Activated CD8-positive, alpha-beta T cell treated with anti-CD3 and anti-CD28 coated beads, Interleukin-2, amount 10 ng/mL, durations not matched to agents 7 days and 5 days (primary cell): ENCODE measurements at regions not wholly inside any gene's neighbourhood (a gene's known extent, or its start where the extent isn't known, plus 50 kb on each side); places are given as distances from the start of the nearest gene placed in this dataset.
"Not testable (repeated sequence)": the region's sequence is repeated elsewhere in the genome, so short reads cannot be mapped to it uniquely, and the experiment has no call there.

Experiments used
- ATAC-seq: fragments of 150-1000 bp; cut with Tn5 transposase; one replicate; pipeline ENCODE4 v1.10.0; 2021; ENCODE audit warnings: moderate library complexity
- CTCF ChIA-PET: fragments of 350-600 bp; sonication (Branson Sonifier 250); formaldehyde crosslinking; loops from one replicate; lab custom pipeline; 2021; ENCODE audit warnings: antibody characterized with exemption; lab: Charles Lee
- POLR2A ChIA-PET: fragments of 350-600 bp; sonication (Branson Sonifier 250); formaldehyde crosslinking; loops from one replicate; lab custom pipeline; 2021; ENCODE audit warnings: antibody characterized with exemption; lab: Charles Lee
- DNase-seq: peaks from one replicate; pipeline ENCODE4 v3.0.0-alpha.2; 2020
- H3K27ac Mint-ChIP-seq: one replicate; pipeline ENCODE4 v1.8.0; 2021; ENCODE audit warnings: mild to moderate bottlenecking, mixed read lengths
- H3K27me3 Mint-ChIP-seq: one replicate; pipeline ENCODE4 v1.8.0; 2021; ENCODE audit warnings: low read depth, mixed read lengths
- H3K36me3 Mint-ChIP-seq: one replicate; pipeline ENCODE4 v1.8.0; 2021; ENCODE audit warnings: low read depth, mixed read lengths
- H3K4me1 Mint-ChIP-seq: one replicate; pipeline ENCODE4 v1.8.0; 2021; ENCODE audit warnings: low read depth, mixed read lengths
- H3K4me3 Mint-ChIP-seq: one replicate; pipeline ENCODE4 v1.8.0; 2021; ENCODE audit warnings: mild to moderate bottlenecking, mixed read lengths
- H3K9me3 Mint-ChIP-seq: one replicate; pipeline ENCODE4 v1.8.0; 2022; ENCODE audit warnings: mixed read lengths; ENCODE audit not compliant: insufficient read depth

GRCh38 chr6:26187292-26187691, 100.1 kb downstream of the HFE start:
- ATAC-seq (no peak), DNase-seq (peak; percentile 14)
- peak overlapping the region; percentile 84 for H3K4me3 Mint-ChIP-seq
- ChIA-PET POLR2A (interaction anchor here (1.0 to 30.7 kb wide), 13 partner anchors 9 to 1706 kb away, joined by 3 to 2224 read pairs (median 63); a partner anchor contains a TSS), CTCF (interaction anchor here (1.0 to 1.6 kb wide), 4 partner anchors 9 to 18 kb away, joined by 3 to 6 read pairs (median 4); no protein-coding TSS in a partner anchor)
- H3K36me3 Mint-ChIP-seq, result peaks cover 12% of the 10 kb centered on the region
- peaks cover 2% of the 10 kb centered on the region for H3K27me3 Mint-ChIP-seq
- H3K27ac Mint-ChIP-seq, result peak overlapping the region; percentile 97
- H3K9me3 Mint-ChIP-seq, result no peaks in the 10 kb centered on the region
- H3K4me1 Mint-ChIP-seq, result peaks cover 73% of the 10 kb centered on the region

- POLR2A ChIA-PET, result interaction anchor here (0.7 to 30.7 kb wide), 38 partner anchors 8 to 1705 kb away, joined by 3 to 2224 read pairs (median 8); partner anchors contain the start of gene HFE
- DNase-seq (peak; percentile 84), ATAC-seq (no peak)
- Mint-ChIP-seq H3K36me3 (peaks cover 12% of the 10 kb centered on the region), H3K4me1 (peaks cover 74% of the 10 kb centered on the region), H3K9me3 (no peaks in the 10 kb centered on the region), H3K27ac (peak overlapping the region; percentile 97), H3K4me3 (peak overlapping the region; percentile 84), H3K27me3 (peaks cover 2% of the 10 kb centered on the region)
- CTCF ChIA-PET, result interaction anchor here (1.0 to 2.4 kb wide), 9 partner anchors 8 to 85 kb away, joined by 3 to 16 read pairs (median 4); a partner anchor contains a TSS
These were observed 100.9 kb downstream of the HFE start for GRCh38 chr6:26187981-26188635.

GRCh38 chr6:26191512-26191911, 104.3 kb downstream of the HFE start:
- ChIA-PET POLR2A (interaction anchor here (0.8 to 30.7 kb wide), 12 partner anchors 5 to 956 kb away, joined by 3 to 2224 read pairs (median 470); a partner anchor contains a TSS), CTCF (interaction anchor here (1.0 to 2.9 kb wide), 2 partner anchors 8 to 24 kb away, joined by 3 to 11 read pairs; a partner anchor contains a TSS)
- Mint-ChIP-seq H3K36me3 (peaks cover 27% of the 10 kb centered on the region), H3K4me1 (peaks cover 62% of the 10 kb centered on the region)
- not testable (repeated sequence) for H3K27me3 Mint-ChIP-seq, H3K27ac Mint-ChIP-seq, H3K4me3 Mint-ChIP-seq, ATAC-seq, H3K9me3 Mint-ChIP-seq, DNase-seq

GRCh38 chr6:26193467-26194328, 106.5 kb downstream of the HFE start:
- Mint-ChIP-seq H3K4me1 (peaks cover 42% of the 10 kb centered on the region), H3K36me3 (peaks cover 36% of the 10 kb centered on the region), H3K27ac (peak overlapping the region; percentile 54), H3K27me3 (peaks cover 2% of the 10 kb centered on the region), H3K9me3 (no peaks in the 10 kb centered on the region), H3K4me3 (peak overlapping the region; percentile 99)
- no peak for ATAC-seq
- POLR2A ChIA-PET, result interaction anchor here (0.7 to 30.7 kb wide), 15 partner anchors 7 to 1676 kb away, joined by 3 to 2224 read pairs (median 213); a partner anchor contains a TSS
- CTCF ChIA-PET, result interaction anchor here (0.7 to 2.9 kb wide), 5 partner anchors 10 to 70 kb away, joined by 4 to 11 read pairs (median 5); a partner anchor contains a TSS
- peak; percentile 9 for DNase-seq

GRCh38 chr6:26194329-26194701, 107.1 kb downstream of the HFE start:
- Mint-ChIP-seq H3K4me1 (peaks cover 40% of the 10 kb centered on the region), H3K9me3 (no peaks in the 10 kb centered on the region), H3K27me3 (no peaks in the 10 kb centered on the region), H3K27ac (peak overlapping the region; percentile 93), H3K36me3 (peaks cover 40% of the 10 kb centered on the region), H3K4me3 (peak overlapping the region; percentile 99)
- DNase-seq (peak; percentile 16), ATAC-seq (no peak)
- ChIA-PET CTCF (interaction anchor here (1.3 to 2.9 kb wide), 4 partner anchors 11 to 21 kb away, joined by 5 to 11 read pairs (median 7); a partner anchor contains a TSS), POLR2A (interaction anchor here (1.0 to 30.7 kb wide), 15 partner anchors 8 to 1675 kb away, joined by 3 to 2224 read pairs (median 213); a partner anchor contains a TSS)

GRCh38 chr6:26194816-26195375, 107.7 kb downstream of the HFE start:
- H3K27ac Mint-ChIP-seq, result peak overlapping the region; percentile 93
- H3K4me1 Mint-ChIP-seq, result peaks cover 40% of the 10 kb centered on the region
- no peaks in the 10 kb centered on the region for H3K27me3 Mint-ChIP-seq
- ChIA-PET CTCF (interaction anchor here (1.3 to 2.6 kb wide), 5 partner anchors 10 to 19 kb away, joined by 3 to 9 read pairs (median 5); a partner anchor contains a TSS), POLR2A (interaction anchor here (0.6 to 30.7 kb wide), 25 partner anchors 8 to 1699 kb away, joined by 3 to 2224 read pairs (median 84); a partner anchor contains a TSS)
- no peak for DNase-seq
- peaks cover 46% of the 10 kb centered on the region for H3K36me3 Mint-ChIP-seq
- peak overlapping the region; percentile 99 for H3K4me3 Mint-ChIP-seq
- ATAC-seq, result no peak
- H3K9me3 Mint-ChIP-seq, result no peaks in the 10 kb centered on the region

GRCh38 chr6:26195376-26195923, 108.2 kb downstream of the HFE start:
- ATAC-seq, result peak; percentile 27
- peaks cover 46% of the 10 kb centered on the region for H3K36me3 Mint-ChIP-seq
- peak overlapping the region; percentile 99 for H3K4me3 Mint-ChIP-seq
- CTCF ChIA-PET, result interaction anchor here (1.0 to 3.8 kb wide), 5 partner anchors 8 to 37 kb away, joined by 3 to 17 read pairs (median 5); a partner anchor contains a TSS
- H3K9me3 Mint-ChIP-seq, result no peaks in the 10 kb centered on the region
- H3K4me1 Mint-ChIP-seq, result peaks cover 41% of the 10 kb centered on the region
- DNase-seq, result peak; percentile 92
- peak overlapping the region; percentile 93 for H3K27ac Mint-ChIP-seq
- H3K27me3 Mint-ChIP-seq, result no peaks in the 10 kb centered on the region
- POLR2A ChIA-PET, result interaction anchor here (0.6 to 30.7 kb wide), 33 partner anchors 9 to 1698 kb away, joined by 3 to 2224 read pairs (median 57); partner anchors contain the start of gene HFE

GRCh38 chr6:26195924-26196845, 109.0 kb downstream of the HFE start:
- ChIA-PET CTCF (interaction anchor here (1.0 to 3.8 kb wide), 7 partner anchors 8 to 37 kb away, joined by 3 to 17 read pairs (median 6); a partner anchor contains a TSS), POLR2A (interaction anchor here (0.6 to 30.7 kb wide), 47 partner anchors 10 to 1697 kb away, joined by 3 to 2224 read pairs (median 9); partner anchors contain the start of genes HFE and RIPOR2)
- Mint-ChIP-seq H3K4me3 (peak overlapping the region; percentile 99), H3K4me1 (peaks cover 45% of the 10 kb centered on the region), H3K36me3 (peaks cover 46% of the 10 kb centered on the region), H3K9me3 (no peaks in the 10 kb centered on the region), H3K27ac (peak overlapping the region; percentile 93), H3K27me3 (no peaks in the 10 kb centered on the region)
- peak; percentile 72 for DNase-seq
- peak; percentile 0 for ATAC-seq

- no peaks in the 10 kb centered on the region for H3K27me3 Mint-ChIP-seq
- H3K36me3 Mint-ChIP-seq, result peaks cover 46% of the 10 kb centered on the region
- ATAC-seq, result peak; percentile 43
- POLR2A ChIA-PET, result interaction anchor here (0.6 to 30.7 kb wide), 48 partner anchors 10 to 1697 kb away, joined by 3 to 2224 read pairs (median 10); partner anchors contain the start of genes HFE and RIPOR2
- CTCF ChIA-PET, result interaction anchor here (1.1 to 3.8 kb wide), 9 partner anchors 8 to 171 kb away, joined by 3 to 17 read pairs (median 8); a partner anchor contains a TSS
- H3K4me1 Mint-ChIP-seq, result peaks cover 50% of the 10 kb centered on the region
- H3K4me3 Mint-ChIP-seq, result peak overlapping the region; percentile 99
- no peaks in the 10 kb centered on the region for H3K9me3 Mint-ChIP-seq
- DNase-seq, result peak; percentile 92
- H3K27ac Mint-ChIP-seq, result peak overlapping the region; percentile 93
These were observed 109.8 kb downstream of the HFE start for GRCh38 chr6:26196846-26197635.
